ENCODE measurements at regions not wholly inside any gene's neighbourhood (a gene's known extent, or its start where the extent isn't known, plus 50 kb on each side); places are given as distances from the start of the nearest gene placed in this dataset.

- no peaks in the 10 kb centered on the region for H3K36me3 ChIP-seq
- H3K27ac ChIP-seq: peak overlapping the region in 1 of 4 donors; percentile 21
- no peaks in the 10 kb centered on the region for H3K9me3 ChIP-seq
- no peaks in the 10 kb centered on the region for H3K4me1 ChIP-seq
- no peak for TF ChIP-seq CTCF (IDR thresholded peaks at IDR 0.05)
- no peak for TF ChIP-seq POLR2A (IDR thresholded peaks at IDR 0.05)
- no peak overlapping the region for H3K4me3 ChIP-seq
- DNase-seq: peak in 1 of 3 donors; percentile 30
- no peaks in the 10 kb centered on the region for H3K27me3 ChIP-seq
Observed at GRCh38 chr5:124444147-124444775, 302.2 kb downstream of the ZNF608 start.

- H3K9me3 ChIP-seq: no peaks in the 10 kb centered on the region
- H3K27me3 ChIP-seq: no peaks in the 10 kb centered on the region
- no peaks in the 10 kb centered on the region for H3K4me1 ChIP-seq
- no peak for TF ChIP-seq POLR2A (IDR thresholded peaks at IDR 0.05)
- TF ChIP-seq CTCF (IDR thresholded peaks at IDR 0.05): no peak
- no peak overlapping the region for H3K4me3 ChIP-seq
- DNase-seq: no peak
- no peak overlapping the region for H3K27ac ChIP-seq
- H3K36me3 ChIP-seq: no peaks in the 10 kb centered on the region
Observed at GRCh38 chr5:124440471-124440870, 306.0 kb downstream of the ZNF608 start.

GRCh38 chr5:124439609-124440008 is 306.8 kb downstream of the ZNF608 start:
- H3K4me3 ChIP-seq: no peak overlapping the region
- TF ChIP-seq POLR2A (IDR thresholded peaks at IDR 0.05): no peak
- TF ChIP-seq CTCF (IDR thresholded peaks at IDR 0.05): no peak
- no peak overlapping the region for H3K27ac ChIP-seq
- DNase-seq: no peak
- H3K27me3 ChIP-seq: no peaks in the 10 kb centered on the region
- H3K36me3 ChIP-seq: no peaks in the 10 kb centered on the region
- no peaks in the 10 kb centered on the region for H3K4me1 ChIP-seq
- H3K9me3 ChIP-seq: no peaks in the 10 kb centered on the region

- H3K27ac ChIP-seq: no peak overlapping the region
- peak in 1 of 3 donors; percentile 34 for DNase-seq
Observed at GRCh38 chr5:124438903-124439281, 307.5 kb downstream of the ZNF608 start.

GRCh38 chr5:124438026-124438902 is 308.2 kb downstream of the ZNF608 start:
- Histone ChIP-seq H3K9me3 (no peaks in the 10 kb centered on the region), H3K4me3 (no peak overlapping the region), H3K27ac (no peak overlapping the region), H3K27me3 (no peaks in the 10 kb centered on the region), H3K4me1 (no peaks in the 10 kb centered on the region), H3K36me3 (no peaks in the 10 kb centered on the region)
- DNase-seq: no peak
- TF ChIP-seq POLR2A (IDR thresholded peaks at IDR 0.05) (no peak), CTCF (IDR thresholded peaks at IDR 0.05) (no peak)

More at GRCh38 chr5:124438903-124439281, 307.5 kb downstream of the ZNF608 start:
- H3K4me3 ChIP-seq: no peak overlapping the region
- TF ChIP-seq CTCF (IDR thresholded peaks at IDR 0.05) (no peak), POLR2A (IDR thresholded peaks at IDR 0.05) (no peak)
- H3K9me3 ChIP-seq: no peaks in the 10 kb centered on the region
- no peaks in the 10 kb centered on the region for H3K36me3 ChIP-seq
- H3K27me3 ChIP-seq: no peaks in the 10 kb centered on the region
- H3K4me1 ChIP-seq: no peaks in the 10 kb centered on the region
